CD14-positive monocyte (primary cell): ENCODE measurements at regions not wholly inside any gene's neighbourhood (a gene's known extent, or its start where the extent isn't known, plus 50 kb on each side); places are given as distances from the start of the nearest gene placed in this dataset.
A peak's percentile ranks its signal among the peaks of the same experiment; 100 is the strongest.

Experiments
- DNase-seq, 3 donors: peaks; one replicate each; pipeline ENCODE4 v3.0.0-alpha.2; 2011 to 2022
- H2AFZ ChIP-seq: 2 replicates; pipeline ENCODE4 v1.6.0; 2012; ENCODE audit warnings: mild to moderate bottlenecking, low read depth, low read length, inconsistent platforms; ENCODE audit not compliant: insufficient read depth, poor library complexity, severe bottlenecking
- H3K27ac ChIP-seq, 2 donors: 1 replicate in 1 of 2; 2 replicates in 1 of 2; pipeline ENCODE4 v1.5.1; 2012 to 2013; ENCODE audit warnings: low read length in 2 of 2, control low read depth in 1 of 2, inconsistent platforms in 1 of 2, low read depth in 1 of 2, mild to moderate bottlenecking in 1 of 2
- H3K27me3 ChIP-seq, 2 donors: one replicate each; pipeline versions ENCODE4 v1.6.0 to v1.6.1; 2011 to 2013; ENCODE audit warnings: low read length in 2 of 2; ENCODE audit not compliant: control insufficient read depth in 2 of 2, insufficient read depth in 2 of 2
- H3K36me3 ChIP-seq, 2 donors: replicated peaks in 1 of 2; 1 replicate in 1 of 2; 2 replicates in 1 of 2; pipeline versions ENCODE4 v1.5.1 to v1.6.1; 2012 to 2013; ENCODE audit warnings: low read length in 2 of 2, control low read depth in 1 of 2, inconsistent platforms in 1 of 2, mild to moderate bottlenecking in 1 of 2; ENCODE audit not compliant: insufficient read depth in 2 of 2, control insufficient read depth in 1 of 2
- H3K4me1 ChIP-seq, 2 donors: 1 replicate in 1 of 2; 2 replicates in 1 of 2; pipeline versions ENCODE4 v1.5.1 to v1.6.1; 2012 to 2013; ENCODE audit warnings: low read length in 2 of 2, control low read depth in 1 of 2, inconsistent platforms in 1 of 2, mild to moderate bottlenecking in 1 of 2, moderate library complexity in 1 of 2; ENCODE audit not compliant: insufficient read depth in 2 of 2, control insufficient read depth in 1 of 2
- H3K4me2 ChIP-seq: replicated peaks from 2 replicates; pipeline ENCODE3; 2012; ENCODE audit warnings: low read length, moderate library complexity, mild to moderate bottlenecking; ENCODE audit not compliant: poor library complexity, severe bottlenecking; ENCODE audit errors: extremely low read depth
- H3K4me3 ChIP-seq, 3 experiments: fragments of 200-600 bp in 1 of 3; sonication (generic) in 1 of 3; replicated peaks in 1 of 3; 1 replicate in 2 of 3; 2 replicates in 1 of 3; pipeline ENCODE4 v1.5.1; 2011 to 2013; ENCODE audit warnings: low read length in 3 of 3, mild to moderate bottlenecking in 3 of 3, control low read depth in 2 of 3, low read depth in 2 of 3, inconsistent platforms in 1 of 3, moderate library complexity in 1 of 3
- H3K79me2 ChIP-seq: 2 replicates; pipeline ENCODE4 v1.6.0; 2012; ENCODE audit warnings: mild to moderate bottlenecking, control low read depth, inconsistent platforms, low read length, moderate library complexity; ENCODE audit not compliant: insufficient read depth
- H3K9ac ChIP-seq: 2 replicates; pipeline ENCODE4 v1.6.0; 2017; ENCODE audit warnings: low read length, mild to moderate bottlenecking; ENCODE audit not compliant: insufficient read depth, poor library complexity, severe bottlenecking
- H3K9me3 ChIP-seq, 2 donors: replicated peaks in 1 of 2; 1 replicate in 1 of 2; 2 replicates in 1 of 2; pipeline versions ENCODE4 v1.5.1 to v1.6.1; 2012 to 2013; ENCODE audit warnings: low read length in 2 of 2, control low read depth in 1 of 2; ENCODE audit not compliant: control insufficient read depth in 1 of 2, insufficient read depth in 1 of 2
- H4K20me1 ChIP-seq: 2 replicates; pipeline ENCODE4 v1.6.0; 2012; ENCODE audit warnings: mild to moderate bottlenecking, low read length, control low read depth, moderate library complexity; ENCODE audit not compliant: insufficient read depth
- H3K27ac Mint-ChIP-seq, 7 donors: one replicate each; pipeline ENCODE4 v1.8.0; 2020; ENCODE audit warnings: mild to moderate bottlenecking in 7 of 7, mixed read lengths in 7 of 7, moderate library complexity in 6 of 7, inconsistent platforms in 2 of 7
- H3K27me3 Mint-ChIP-seq, 3 donors: one replicate each; pipeline ENCODE4 v1.8.0; 2021 to 2022; ENCODE audit warnings: low read depth in 3 of 3, mild to moderate bottlenecking in 3 of 3, mixed read lengths in 3 of 3, moderate library complexity in 3 of 3, inconsistent platforms in 1 of 3
- H3K36me3 Mint-ChIP-seq, 2 donors: one replicate each; pipeline ENCODE4 v1.8.0; 2020; ENCODE audit warnings: mixed read lengths in 2 of 2, inconsistent platforms in 1 of 2, mild to moderate bottlenecking in 1 of 2
- H3K4me1 Mint-ChIP-seq: one replicate; pipeline ENCODE4 v1.8.0; 2020; ENCODE audit warnings: mild to moderate bottlenecking, mixed read lengths
- H3K4me3 Mint-ChIP-seq, 2 donors: one replicate each; pipeline ENCODE4 v1.8.0; 2020; ENCODE audit warnings: mild to moderate bottlenecking in 2 of 2, mixed read lengths in 2 of 2, moderate library complexity in 1 of 2
- H3K9me3 Mint-ChIP-seq, 7 donors: one replicate each; pipeline ENCODE4 v1.8.0; 2020 to 2022; ENCODE audit warnings: mixed read lengths in 7 of 7, mild to moderate bottlenecking in 6 of 7, moderate library complexity in 6 of 7, inconsistent platforms in 2 of 7
- intact Hi-C, 2 donors: fragments of 100-400 bp; cut with micrococcal nuclease; formaldehyde crosslinking; loops; one replicate each; pipeline versions ENCODE4 v1.15.0 to v1.15.1; 2023
- TF ChIP-seq, protein P1 (sequence below): fragments of 200-600 bp; IDR thresholded peaks from one replicate; pipeline ENCODE4 v1.8.0; 2022; ENCODE audit warnings: antibody characterized with exemption, mild to moderate bottlenecking

DNA sequence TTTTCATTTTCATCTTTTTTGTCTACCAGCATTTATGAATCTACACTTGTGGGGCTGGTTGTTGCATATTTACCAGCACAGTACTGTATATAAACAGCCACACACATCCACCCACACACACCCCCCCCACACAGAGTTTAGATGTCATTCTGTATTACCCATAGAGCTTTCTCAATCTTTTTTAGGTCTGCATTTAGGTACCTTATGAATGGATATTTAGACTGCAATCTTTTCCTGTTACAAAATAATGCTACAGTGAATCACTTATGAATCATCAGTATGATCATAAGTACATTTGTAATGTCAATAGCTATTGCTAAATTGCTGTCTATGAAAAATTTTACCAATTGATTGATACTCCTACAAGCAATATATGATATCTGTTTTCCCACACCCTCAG is 67.3 kb upstream of the STK38L start:
- DNase-seq = peak; percentile 72 to 88 (median 83)
- peak overlapping the region; percentile 59 to 78 (median 71) for H3K27ac Mint-ChIP-seq
- no peaks in the 10 kb centered on the region for H3K27me3 ChIP-seq
- H3K36me3 ChIP-seq = no peaks in the 10 kb centered on the region
- H2AFZ ChIP-seq = no peak overlapping the region
- no peaks in the 10 kb centered on the region for H3K79me2 ChIP-seq
- peaks cover 7 to 15% (median 12%) of the 10 kb centered on the region in 7 donors for H3K9me3 Mint-ChIP-seq
- peak overlapping the region in 1 of 2 donors; percentile 61 for H3K27ac ChIP-seq
- TF ChIP-seq, protein P1, sequence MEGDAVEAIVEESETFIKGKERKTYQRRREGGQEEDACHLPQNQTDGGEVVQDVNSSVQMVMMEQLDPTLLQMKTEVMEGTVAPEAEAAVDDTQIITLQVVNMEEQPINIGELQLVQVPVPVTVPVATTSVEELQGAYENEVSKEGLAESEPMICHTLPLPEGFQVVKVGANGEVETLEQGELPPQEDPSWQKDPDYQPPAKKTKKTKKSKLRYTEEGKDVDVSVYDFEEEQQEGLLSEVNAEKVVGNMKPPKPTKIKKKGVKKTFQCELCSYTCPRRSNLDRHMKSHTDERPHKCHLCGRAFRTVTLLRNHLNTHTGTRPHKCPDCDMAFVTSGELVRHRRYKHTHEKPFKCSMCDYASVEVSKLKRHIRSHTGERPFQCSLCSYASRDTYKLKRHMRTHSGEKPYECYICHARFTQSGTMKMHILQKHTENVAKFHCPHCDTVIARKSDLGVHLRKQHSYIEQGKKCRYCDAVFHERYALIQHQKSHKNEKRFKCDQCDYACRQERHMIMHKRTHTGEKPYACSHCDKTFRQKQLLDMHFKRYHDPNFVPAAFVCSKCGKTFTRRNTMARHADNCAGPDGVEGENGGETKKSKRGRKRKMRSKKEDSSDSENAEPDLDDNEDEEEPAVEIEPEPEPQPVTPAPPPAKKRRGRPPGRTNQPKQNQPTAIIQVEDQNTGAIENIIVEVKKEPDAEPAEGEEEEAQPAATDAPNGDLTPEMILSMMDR = no peak
- H3K36me3 Mint-ChIP-seq = peaks cover 2 to 3% of the 10 kb centered on the region in 2 donors
- intact Hi-C loops = loop anchor here in 1 of 2 donors (5.0 kb wide), 1 partner anchor 66 kb away; the partner anchor contains the start of gene STK38L
- H3K9me3 ChIP-seq = peaks cover 0 to 10% of the 10 kb centered on the region in 2 donors
- peaks cover 39 to 48% of the 10 kb centered on the region in 2 donors for H3K4me1 ChIP-seq
- no peak overlapping the region for H3K4me2 ChIP-seq
- H3K27me3 Mint-ChIP-seq = peaks cover 0 to 5% (median 3%) of the 10 kb centered on the region in 3 donors
- H4K20me1 ChIP-seq = no peaks in the 10 kb centered on the region
- H3K9ac ChIP-seq = no peak overlapping the region
- H3K4me3 Mint-ChIP-seq = peak overlapping the region in 1 of 2 donors; percentile 59
- H3K4me3 ChIP-seq = no peak overlapping the region
- peaks cover 42% of the 10 kb centered on the region for H3K4me1 Mint-ChIP-seq

- H3K27me3 ChIP-seq = no peaks in the 10 kb centered on the region
- TF ChIP-seq, protein P1 = no peak
- H3K4me1 Mint-ChIP-seq = peaks cover 43% of the 10 kb centered on the region
- H3K36me3 ChIP-seq = no peaks in the 10 kb centered on the region
- no peak overlapping the region for H3K9ac ChIP-seq
- no peak overlapping the region for H3K4me2 ChIP-seq
- H3K36me3 Mint-ChIP-seq = no peaks in the 10 kb centered on the region
- H3K27ac Mint-ChIP-seq = no peak overlapping the region
- H3K4me3 Mint-ChIP-seq = no peak overlapping the region
- peaks cover 41 to 50% of the 10 kb centered on the region in 2 donors for H3K4me1 ChIP-seq
- H3K27me3 Mint-ChIP-seq = peaks cover 0 to 7% (median 3%) of the 10 kb centered on the region in 3 donors
- no peak overlapping the region for H2AFZ ChIP-seq
- intact Hi-C loops = loop anchor here in 1 of 2 donors (5.0 kb wide), 1 partner anchor 65 kb away; the partner anchor contains the start of gene STK38L
- no peak overlapping the region for H3K4me3 ChIP-seq
- H3K27ac ChIP-seq = no peak overlapping the region
- H3K9me3 Mint-ChIP-seq = peaks cover 2 to 6% (median 3%) of the 10 kb centered on the region in 7 donors
- peak in 2 of 3 donors; percentile 49 to 50 for DNase-seq
- no peaks in the 10 kb centered on the region for H3K79me2 ChIP-seq
- peaks cover 0 to under 1% of the 10 kb centered on the region in 2 donors for H3K9me3 ChIP-seq
- no peaks in the 10 kb centered on the region for H4K20me1 ChIP-seq
Observed at GRCh38 chr12:27177706-27178105, 66.4 kb upstream of the STK38L start.
